HK-2 (cell line): ENCODE measurements at regions not wholly inside any gene's neighbourhood (a gene's known extent, or its start where the extent isn't known, plus 50 kb on each side); places are given as distances from the start of the nearest gene placed in this dataset.
"Not testable (repeated sequence)": the region's sequence is repeated elsewhere in the genome, so short reads cannot be mapped to it uniquely, and the experiment has no call there.

ENCODE experiments used
- DNase-seq: peaks from one replicate; pipeline ENCODE4 v3.0.0-alpha.2; 2018; ENCODE audit not compliant: unreplicated experiment

- not testable (repeated sequence) for DNase-seq
Observed at GRCh38 chr1:221257548-221257947, 378.3 kb downstream of the HLX start.

- DNase-seq: not testable (repeated sequence)
Observed at GRCh38 chr1:221262677-221263076, 383.4 kb downstream of the HLX start.

GRCh38 chr1:221263831-221264767, 384.9 kb downstream of the HLX start:
- DNase-seq: peak; percentile 40

DNA sequence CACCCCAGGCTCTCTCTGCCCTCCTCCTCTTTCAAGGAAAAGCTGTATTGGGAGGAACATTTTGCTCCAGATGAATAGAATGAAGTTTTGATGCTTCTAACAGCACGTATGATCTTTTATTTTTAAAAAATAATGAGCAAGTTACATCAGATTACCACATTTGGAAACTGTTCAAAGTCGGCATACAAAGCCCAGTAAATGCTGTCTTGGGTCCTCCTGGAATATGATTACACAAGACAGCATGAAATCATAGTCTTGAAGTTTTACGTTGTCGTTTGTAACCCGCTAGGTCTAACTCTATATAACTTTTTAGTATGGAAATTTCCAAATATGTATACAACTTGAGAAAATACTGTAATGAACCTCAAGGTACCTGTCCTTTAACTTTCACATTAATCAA, 385.6 kb downstream of the HLX start:
- no peak for DNase-seq

DNA sequence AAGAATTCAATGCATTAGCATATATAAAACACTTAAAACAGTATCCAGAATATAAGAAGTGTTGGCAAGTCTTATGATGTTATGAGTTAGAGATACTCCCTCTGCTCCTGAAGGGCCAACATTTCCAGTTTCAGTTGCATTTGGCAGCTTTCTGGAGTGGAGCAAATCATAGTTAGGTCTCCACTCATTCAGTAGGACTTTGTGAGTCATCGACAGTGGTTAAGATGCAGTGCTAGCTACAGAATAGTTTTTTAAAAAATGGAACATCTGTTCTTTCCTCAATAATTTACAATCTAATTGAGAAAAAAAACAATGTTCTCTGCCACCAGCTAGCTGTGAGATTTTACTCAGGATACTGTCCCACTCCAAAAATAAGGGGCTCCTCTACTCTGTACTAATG, 389.1 kb downstream of the HLX start:
- DNase-seq: no peak

GRCh38 chr1:221271701-221272100, 392.5 kb downstream of the HLX start:
- DNase-seq: no peak

DNA sequence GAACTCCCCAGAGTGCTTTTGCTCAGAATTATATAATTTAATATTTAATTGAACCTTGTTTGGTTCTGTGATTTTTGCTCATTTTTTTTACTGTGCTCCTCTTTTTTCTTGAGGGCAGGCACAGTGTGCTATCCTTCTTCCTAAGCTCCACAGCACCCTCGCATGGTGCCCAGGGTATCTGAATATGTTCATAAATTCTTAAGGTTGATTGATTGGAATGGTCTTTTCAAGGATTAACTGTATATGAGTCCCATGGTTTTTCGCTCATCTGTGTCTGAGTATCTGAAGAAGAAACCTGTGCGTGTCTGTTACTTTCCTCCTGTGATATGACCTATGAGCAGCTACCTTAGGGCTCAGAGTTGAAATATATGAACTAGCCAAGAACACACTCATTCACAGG, 393.7 kb downstream of the HLX start:
- no peak for DNase-seq

DNA sequence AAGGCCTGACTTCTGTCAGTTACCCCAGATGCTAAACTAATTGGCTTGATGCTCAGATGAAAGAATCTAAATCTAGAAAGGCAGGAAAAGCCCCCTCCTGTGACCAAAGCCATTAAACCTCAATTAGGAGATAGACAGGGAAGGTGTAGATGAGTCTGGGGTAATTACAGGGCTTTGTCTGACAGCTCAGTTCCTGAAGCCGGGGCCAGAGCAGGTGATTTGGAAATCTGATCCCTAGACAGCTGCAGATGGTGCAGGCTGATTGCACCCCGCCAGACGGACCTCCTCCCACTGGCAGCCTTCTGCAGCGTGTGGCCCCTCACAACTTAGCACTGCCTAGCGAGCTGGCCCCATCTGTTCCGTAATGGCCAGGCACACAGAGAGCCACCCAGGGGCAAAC, 395.1 kb downstream of the HLX start:
- DNase-seq: no peak

DNA sequence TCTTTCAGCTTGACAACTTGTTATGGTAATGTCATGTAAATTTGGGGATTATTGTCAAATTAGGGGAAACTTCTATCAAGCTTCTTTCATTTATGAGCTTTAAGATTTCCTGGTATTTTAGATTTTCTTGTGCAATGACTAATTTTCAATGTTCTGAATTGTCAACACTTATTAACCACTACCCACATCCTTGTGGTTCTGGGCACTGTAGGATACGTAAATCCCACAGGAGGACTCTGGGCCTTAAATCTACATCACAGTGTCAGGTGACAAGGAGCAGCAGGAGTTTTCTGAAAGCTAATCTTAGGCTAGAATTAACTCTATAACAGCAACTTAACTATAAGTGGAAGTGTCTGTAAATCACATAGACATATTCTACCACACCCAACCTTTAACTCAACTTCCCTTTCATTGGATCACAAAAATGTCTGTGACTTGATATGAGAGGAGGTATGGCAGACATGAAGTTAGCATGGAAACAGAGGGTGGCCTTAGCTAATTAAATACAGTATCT, 397.7 kb downstream of the HLX start:
- DNase-seq: peak; percentile 6

DNA sequence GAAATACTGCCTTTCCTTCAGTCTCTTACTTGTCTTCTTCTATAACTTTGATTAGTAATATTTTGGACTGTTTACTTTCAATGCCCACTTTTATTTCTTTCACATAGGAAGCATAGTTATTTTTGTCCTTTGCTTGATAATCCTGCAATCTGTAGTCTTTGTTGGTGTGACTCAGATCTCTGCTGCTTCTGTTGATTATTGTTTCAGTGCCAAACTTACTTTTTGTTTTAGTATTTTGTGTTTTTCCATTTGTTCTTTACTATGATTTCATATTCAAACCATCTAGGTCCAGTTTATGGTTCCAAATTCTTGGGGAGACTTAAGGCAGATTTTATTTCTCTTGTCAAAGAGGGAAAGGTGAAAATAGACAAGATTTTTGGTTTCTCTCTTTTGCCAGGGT, 399.9 kb downstream of the HLX start:
- DNase-seq: no peak

GRCh38 chr1:221283532-221283931, 404.3 kb downstream of the HLX start:
- no peak for DNase-seq

DNA sequence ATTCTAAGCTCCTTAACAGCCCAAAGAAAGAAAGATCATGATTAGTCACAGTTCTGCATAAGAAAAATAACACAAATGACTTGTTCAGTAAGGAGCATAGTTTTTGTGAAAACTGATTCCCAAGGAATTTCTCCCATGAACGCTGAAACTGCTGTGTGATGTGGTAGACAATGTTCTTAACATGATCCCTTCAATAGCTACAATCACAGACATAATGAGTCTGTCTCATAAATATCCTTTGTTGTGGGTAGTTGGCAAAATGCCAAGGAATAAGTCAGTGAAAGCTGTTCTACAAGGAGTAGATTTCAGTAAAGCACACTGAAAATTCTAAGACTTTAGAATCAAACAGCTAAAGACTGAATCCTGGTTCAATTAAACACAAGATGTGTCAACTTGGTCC, 404.8 kb downstream of the HLX start:
- DNase-seq: no peak

GRCh38 chr1:221284991-221285390, 405.7 kb downstream of the HLX start:
- not testable (repeated sequence) for DNase-seq

GRCh38 chr1:221285458-221286210, 406.4 kb downstream of the HLX start:
- not testable (repeated sequence) for DNase-seq

GRCh38 chr1:221286399-221286798, 407.2 kb downstream of the HLX start:
- no peak for DNase-seq

- DNase-seq: no peak
Observed at GRCh38 chr1:221289103-221289502, 409.9 kb downstream of the HLX start.

- DNase-seq: no peak
Observed at GRCh38 chr1:221290669-221291068, 411.4 kb downstream of the HLX start.

DNA sequence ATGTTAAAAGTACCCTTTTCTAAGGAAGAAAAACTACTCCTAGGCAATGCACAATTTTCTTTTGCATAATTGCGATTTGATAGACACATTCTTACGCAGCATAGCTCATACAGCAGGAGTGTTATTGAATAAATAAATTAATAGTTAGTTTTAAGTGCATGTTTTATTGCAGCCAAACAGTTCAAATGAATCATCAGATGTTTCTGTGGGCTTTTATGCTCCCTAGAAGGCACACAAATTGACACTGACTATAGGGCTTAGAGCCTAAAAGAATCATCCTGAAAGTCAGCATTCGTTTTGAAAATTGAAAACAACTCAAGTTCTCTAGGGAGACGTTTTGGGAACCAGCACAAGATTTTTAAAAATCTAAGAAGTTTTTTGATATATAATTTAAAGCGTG, 411.9 kb downstream of the HLX start:
- no peak for DNase-seq

- DNase-seq: no peak
Observed at GRCh38 chr1:221292652-221293051, 413.4 kb downstream of the HLX start.

DNA sequence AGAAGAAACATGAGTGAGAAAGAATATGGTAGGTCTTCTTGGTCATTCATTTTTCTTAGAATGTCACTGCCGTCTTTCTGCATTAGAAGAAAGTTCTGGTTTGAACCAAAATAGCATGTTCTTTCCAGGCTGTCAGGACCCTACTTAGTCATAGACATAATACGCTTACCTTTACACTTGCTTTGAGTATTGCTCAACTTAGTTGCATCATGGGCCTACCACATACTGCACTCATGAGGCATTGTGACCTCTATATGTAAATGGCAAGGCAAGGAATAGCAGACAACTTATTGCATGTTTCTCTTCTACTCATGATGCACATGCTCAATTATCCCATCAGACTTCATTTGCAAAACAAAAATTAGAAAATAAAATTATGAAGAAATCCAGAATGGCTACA, 415.0 kb downstream of the HLX start:
- no peak for DNase-seq

- DNase-seq: no peak
Observed at GRCh38 chr1:221302357-221302756, 423.1 kb downstream of the HLX start.

- no peak for DNase-seq
Observed at GRCh38 chr1:221302810-221303209, 423.6 kb downstream of the HLX start.

DNA sequence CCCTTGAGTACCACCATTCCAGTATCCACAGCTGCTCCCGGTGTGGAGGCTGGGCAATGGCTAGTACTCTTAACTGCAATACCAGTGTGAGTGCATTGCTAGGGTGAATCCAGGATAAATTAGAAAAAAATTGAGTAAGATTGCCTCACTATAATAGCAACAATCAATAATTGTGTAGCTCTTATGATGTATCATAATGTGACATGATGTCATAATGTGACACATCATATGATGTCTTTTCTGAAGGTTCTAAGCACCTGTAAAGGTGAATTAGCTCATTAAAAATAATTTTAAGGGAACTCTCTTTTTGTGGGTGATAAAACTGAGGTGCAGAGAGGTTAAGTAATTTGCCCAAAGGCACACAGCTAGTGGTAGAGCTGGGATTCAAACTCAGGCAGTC, 424.4 kb downstream of the HLX start:
- DNase-seq: no peak
